ENCODE measurements at regions not wholly inside any gene's neighbourhood (a gene's known extent, or its start where the extent isn't known, plus 50 kb on each side); places are given as distances from the start of the nearest gene placed in this dataset.

GRCh38 chr14:80388980-80389711 is 177.8 kb upstream of the DIO2 start:
- no peak for FAIRE-seq
- H3K4me3 ChIP-seq (ENCODE audit: low read depth in 1 of 3, low read length in 3 of 3): no peak overlapping the region
- no peak for DNase-seq
- WGBS, 3 donors: 46 to 65% (median 48%) methylated on average over 2 of the region's 2 CpGs
- H3K36me3 ChIP-seq (ENCODE audit: control insufficient read depth in 3 of 3, insufficient read depth in 2 of 3, low read depth in 1 of 3, low read length in 3 of 3): no peaks in the 10 kb centered on the region
- H3K27ac ChIP-seq (ENCODE audit: low read depth in 1 of 3, low read length in 2 of 3): no peak overlapping the region
- H3K4me1 ChIP-seq (ENCODE audit: control insufficient read depth in 3 of 3, insufficient read depth in 2 of 3, low read depth in 1 of 3, low read length in 2 of 3): no peaks in the 10 kb centered on the region
- H3K9me3 ChIP-seq (ENCODE audit: control insufficient read depth in 2 of 2, insufficient read depth in 1 of 2, low read depth in 1 of 2, low read length in 1 of 2): no peaks in the 10 kb centered on the region
- no peaks in the 10 kb centered on the region for H3K27me3 ChIP-seq (ENCODE audit: control insufficient read depth in 3 of 3, insufficient read depth in 3 of 3, low read length in 3 of 3)

DNA sequence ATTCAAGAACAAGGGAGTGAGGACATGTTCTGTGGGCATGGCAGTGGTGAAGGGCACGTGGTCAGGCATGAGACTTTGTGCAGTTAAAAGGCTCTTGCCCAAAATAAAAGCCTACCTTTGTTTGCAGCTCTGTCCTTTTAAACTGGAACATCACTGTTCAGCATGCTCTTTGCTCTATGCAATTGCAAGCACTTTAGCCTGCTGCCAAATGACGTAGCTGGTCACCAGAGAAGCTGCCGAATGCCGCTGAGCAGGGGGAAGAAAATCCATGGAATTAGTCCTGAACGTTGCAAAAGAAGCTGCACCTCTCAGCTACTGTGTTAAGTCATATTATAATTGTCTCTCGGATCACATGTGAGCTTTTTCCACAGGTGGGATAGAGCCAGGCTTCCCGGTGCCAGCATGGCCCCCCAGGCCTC is 176.3 kb upstream of the DIO2 start:
- no peak overlapping the region for H3K27ac ChIP-seq (ENCODE audit: low read depth in 1 of 3, low read length in 2 of 3)
- no peaks in the 10 kb centered on the region for H3K27me3 ChIP-seq (ENCODE audit: control insufficient read depth in 3 of 3, insufficient read depth in 3 of 3, low read length in 3 of 3)
- WGBS, 3 donors: 63 to 73% (median 68%) methylated on average over 7 of the region's 7 CpGs
- no peak overlapping the region for H3K4me3 ChIP-seq (ENCODE audit: low read depth in 1 of 3, low read length in 3 of 3)
- H3K4me1 ChIP-seq (ENCODE audit: control insufficient read depth in 3 of 3, insufficient read depth in 2 of 3, low read depth in 1 of 3, low read length in 2 of 3): no peaks in the 10 kb centered on the region
- H3K9me3 ChIP-seq (ENCODE audit: control insufficient read depth in 2 of 2, insufficient read depth in 1 of 2, low read depth in 1 of 2, low read length in 1 of 2): no peaks in the 10 kb centered on the region
- FAIRE-seq (no peak), DNase-seq (no peak)
- H3K36me3 ChIP-seq (ENCODE audit: control insufficient read depth in 3 of 3, insufficient read depth in 2 of 3, low read depth in 1 of 3, low read length in 3 of 3): no peaks in the 10 kb centered on the region

DNA sequence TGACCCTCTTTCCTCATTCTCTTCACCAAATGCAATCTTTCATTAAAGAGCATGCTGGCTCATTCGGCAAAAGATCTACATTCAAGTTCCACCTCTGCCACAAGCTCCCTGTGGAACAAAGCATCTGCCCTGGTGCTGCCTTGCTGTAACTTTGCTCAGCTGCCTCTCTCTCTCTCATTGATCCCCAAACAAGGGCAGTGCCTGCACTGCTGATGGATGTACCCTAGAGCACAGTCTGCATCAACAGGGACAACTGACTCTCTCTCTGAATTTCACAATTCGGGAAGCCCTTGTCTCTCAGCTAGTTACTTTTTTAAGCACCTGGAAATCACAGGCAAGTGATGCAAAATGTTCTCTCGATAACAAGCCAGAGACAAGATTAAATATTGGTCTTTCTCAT is 174.0 kb upstream of the DIO2 start:
- no peaks in the 10 kb centered on the region for H3K36me3 ChIP-seq (ENCODE audit: control insufficient read depth in 3 of 3, insufficient read depth in 2 of 3, low read depth in 1 of 3, low read length in 3 of 3)
- DNase-seq (no peak), FAIRE-seq (no peak)
- no peaks in the 10 kb centered on the region for H3K27me3 ChIP-seq (ENCODE audit: control insufficient read depth in 3 of 3, insufficient read depth in 3 of 3, low read length in 3 of 3)
- WGBS, 3 donors: 76 to 87% (median 83%) methylated on average over 3 of the region's 3 CpGs
- no peaks in the 10 kb centered on the region for H3K9me3 ChIP-seq (ENCODE audit: control insufficient read depth in 2 of 2, insufficient read depth in 1 of 2, low read depth in 1 of 2, low read length in 1 of 2)
- no peak overlapping the region for H3K27ac ChIP-seq (ENCODE audit: low read depth in 1 of 3, low read length in 2 of 3)
- no peak overlapping the region for H3K4me3 ChIP-seq (ENCODE audit: low read depth in 1 of 3, low read length in 3 of 3)
- H3K4me1 ChIP-seq (ENCODE audit: control insufficient read depth in 3 of 3, insufficient read depth in 2 of 3, low read depth in 1 of 3, low read length in 2 of 3): no peaks in the 10 kb centered on the region

- no peaks in the 10 kb centered on the region for H3K4me1 ChIP-seq (ENCODE audit: control insufficient read depth in 3 of 3, insufficient read depth in 2 of 3, low read depth in 1 of 3, low read length in 2 of 3)
- no peak overlapping the region for H3K27ac ChIP-seq (ENCODE audit: low read depth in 1 of 3, low read length in 2 of 3)
- WGBS, 3 donors: 89 to 98% (median 96%) methylated on average over 1 of the region's 1 CpG
- FAIRE-seq: no peak
- DNase-seq: no peak
- no peaks in the 10 kb centered on the region for H3K27me3 ChIP-seq (ENCODE audit: control insufficient read depth in 3 of 3, insufficient read depth in 3 of 3, low read length in 3 of 3)
- no peak overlapping the region for H3K4me3 ChIP-seq (ENCODE audit: low read depth in 1 of 3, low read length in 3 of 3)
- H3K36me3 ChIP-seq (ENCODE audit: control insufficient read depth in 3 of 3, insufficient read depth in 2 of 3, low read depth in 1 of 3, low read length in 3 of 3): no peaks in the 10 kb centered on the region
- H3K9me3 ChIP-seq (ENCODE audit: control insufficient read depth in 2 of 2, insufficient read depth in 1 of 2, low read depth in 1 of 2, low read length in 1 of 2): no peaks in the 10 kb centered on the region
Observed at GRCh38 chr14:80383223-80383622, 171.9 kb upstream of the DIO2 start.

GRCh38 chr14:80381807-80382363 is 170.6 kb upstream of the DIO2 start:
- WGBS, 3 donors: 85 to 93% (median 93%) methylated on average over 5 of the region's 5 CpGs
- Histone ChIP-seq H3K27me3 (ENCODE audit: control insufficient read depth in 3 of 3, insufficient read depth in 3 of 3, low read length in 3 of 3) (no peaks in the 10 kb centered on the region), H3K27ac (ENCODE audit: low read depth in 1 of 3, low read length in 2 of 3) (no peak overlapping the region), H3K4me1 (ENCODE audit: control insufficient read depth in 3 of 3, insufficient read depth in 2 of 3, low read depth in 1 of 3, low read length in 2 of 3) (no peaks in the 10 kb centered on the region), H3K9me3 (ENCODE audit: control insufficient read depth in 2 of 2, insufficient read depth in 1 of 2, low read depth in 1 of 2, low read length in 1 of 2) (no peaks in the 10 kb centered on the region), H3K4me3 (ENCODE audit: low read depth in 1 of 3, low read length in 3 of 3) (no peak overlapping the region), H3K36me3 (ENCODE audit: control insufficient read depth in 3 of 3, insufficient read depth in 2 of 3, low read depth in 1 of 3, low read length in 3 of 3) (no peaks in the 10 kb centered on the region)
- no peak for DNase-seq
- FAIRE-seq: no peak

- no peaks in the 10 kb centered on the region for H3K27me3 ChIP-seq (ENCODE audit: control insufficient read depth in 3 of 3, insufficient read depth in 3 of 3, low read length in 3 of 3)
- no peak overlapping the region for H3K4me3 ChIP-seq (ENCODE audit: low read depth in 1 of 3, low read length in 3 of 3)
- DNase-seq (no peak), FAIRE-seq (no peak)
- no peaks in the 10 kb centered on the region for H3K4me1 ChIP-seq (ENCODE audit: control insufficient read depth in 3 of 3, insufficient read depth in 2 of 3, low read depth in 1 of 3, low read length in 2 of 3)
- no peaks in the 10 kb centered on the region for H3K36me3 ChIP-seq (ENCODE audit: control insufficient read depth in 3 of 3, insufficient read depth in 2 of 3, low read depth in 1 of 3, low read length in 3 of 3)
- no peak overlapping the region for H3K27ac ChIP-seq (ENCODE audit: low read depth in 1 of 3, low read length in 2 of 3)
- H3K9me3 ChIP-seq (ENCODE audit: control insufficient read depth in 2 of 2, insufficient read depth in 1 of 2, low read depth in 1 of 2, low read length in 1 of 2): no peaks in the 10 kb centered on the region
- 49 to 81% (median 58%) methylated on average over 1 of the region's 1 CpG for whole genome bisulfite sequencing, 3 donors
Observed at GRCh38 chr14:80379035-80379434, 167.7 kb upstream of the DIO2 start.

DNA sequence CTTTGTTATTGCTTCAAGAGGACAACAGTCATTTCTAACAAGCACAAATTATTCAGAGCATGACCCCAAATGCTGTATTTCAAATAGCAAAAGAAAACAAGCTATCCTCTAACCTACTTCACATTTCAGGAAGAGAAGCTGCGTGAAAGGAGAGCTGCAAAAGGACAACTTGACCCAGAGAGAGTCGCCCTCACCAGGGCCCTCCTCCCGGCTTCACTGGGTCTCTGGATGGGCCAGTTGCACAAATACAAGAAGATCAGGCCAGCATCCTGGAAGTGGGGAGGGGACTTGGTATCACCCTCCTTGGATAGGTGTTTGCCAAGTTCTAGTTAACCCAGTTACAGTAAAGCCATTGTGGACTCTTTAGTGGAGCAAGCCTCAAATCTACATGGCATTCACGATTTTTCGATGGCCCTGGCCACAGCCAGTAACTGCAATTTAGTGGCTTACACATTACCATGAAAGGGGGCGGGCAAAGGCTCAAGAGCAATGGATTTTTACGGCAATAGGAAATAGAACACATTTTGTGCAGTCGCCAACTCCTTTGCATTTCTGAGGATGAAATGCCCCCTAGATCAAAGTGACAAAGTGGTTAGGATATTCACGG is 166.9 kb upstream of the DIO2 start:
- DNase-seq (no peak), FAIRE-seq (no peak)
- H3K9me3 ChIP-seq (ENCODE audit: control insufficient read depth in 2 of 2, insufficient read depth in 1 of 2, low read depth in 1 of 2, low read length in 1 of 2): no peaks in the 10 kb centered on the region
- H3K27me3 ChIP-seq (ENCODE audit: control insufficient read depth in 3 of 3, insufficient read depth in 3 of 3, low read length in 3 of 3): no peaks in the 10 kb centered on the region
- 80 to 85% (median 83%) methylated on average over 9 of the region's 9 CpGs for WGBS, 3 donors
- H3K36me3 ChIP-seq (ENCODE audit: control insufficient read depth in 3 of 3, insufficient read depth in 2 of 3, low read depth in 1 of 3, low read length in 3 of 3): no peaks in the 10 kb centered on the region
- H3K4me3 ChIP-seq (ENCODE audit: low read depth in 1 of 3, low read length in 3 of 3): no peak overlapping the region
- H3K4me1 ChIP-seq (ENCODE audit: control insufficient read depth in 3 of 3, insufficient read depth in 2 of 3, low read depth in 1 of 3, low read length in 2 of 3): no peaks in the 10 kb centered on the region
- no peak overlapping the region for H3K27ac ChIP-seq (ENCODE audit: low read depth in 1 of 3, low read length in 2 of 3)

DNA sequence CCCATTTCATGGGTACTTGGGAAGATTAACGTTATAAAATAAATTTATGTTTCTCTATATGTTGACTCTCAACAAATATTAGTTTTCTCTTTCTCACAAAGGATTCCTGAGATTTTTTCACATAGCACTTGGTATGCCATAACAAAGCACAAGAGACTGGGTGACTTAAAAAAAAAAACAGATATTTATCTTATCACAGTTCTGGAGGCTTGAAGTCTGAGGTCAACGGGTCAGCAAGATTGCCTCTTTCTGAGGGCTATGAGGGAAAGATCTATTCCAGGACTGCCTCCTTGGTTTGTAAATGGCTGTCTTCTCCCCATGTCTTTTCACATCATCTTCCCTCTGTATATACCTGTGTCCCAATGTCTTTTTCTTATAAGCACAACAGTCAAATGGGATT is 153.5 kb upstream of the DIO2 start:
- H3K27me3 ChIP-seq (ENCODE audit: control insufficient read depth in 3 of 3, insufficient read depth in 3 of 3, low read length in 3 of 3): no peaks in the 10 kb centered on the region
- 41 to 50% (median 46%) methylated on average over 2 of the region's 2 CpGs for WGBS, 3 donors
- H3K27ac ChIP-seq (ENCODE audit: low read depth in 1 of 3, low read length in 2 of 3): no peak overlapping the region
- no peak for FAIRE-seq
- H3K36me3 ChIP-seq (ENCODE audit: control insufficient read depth in 3 of 3, insufficient read depth in 2 of 3, low read depth in 1 of 3, low read length in 3 of 3): no peaks in the 10 kb centered on the region
- no peak for DNase-seq
- no peak overlapping the region for H3K4me3 ChIP-seq (ENCODE audit: low read depth in 1 of 3, low read length in 3 of 3)
- H3K9me3 ChIP-seq (ENCODE audit: control insufficient read depth in 2 of 2, insufficient read depth in 1 of 2, low read depth in 1 of 2, low read length in 1 of 2): no peaks in the 10 kb centered on the region
- H3K4me1 ChIP-seq (ENCODE audit: control insufficient read depth in 3 of 3, insufficient read depth in 2 of 3, low read depth in 1 of 3, low read length in 2 of 3): no peaks in the 10 kb centered on the region
